Activated CD8-positive, alpha-beta memory T cell treated with anti-CD3 and anti-CD28 coated beads for 36 hours (primary cell): ENCODE measurements at regions not wholly inside any gene's neighbourhood (a gene's known extent, or its start where the extent isn't known, plus 50 kb on each side); places are given as distances from the start of the nearest gene placed in this dataset.

Experiments used
- CTCF ChIA-PET: fragments of 350-600 bp; sonication (Branson Sonifier 250); formaldehyde crosslinking; loops from one replicate; lab custom pipeline; 2021; ENCODE audit warnings: antibody characterized with exemption; lab: Charles Lee
- POLR2A ChIA-PET: fragments of 350-600 bp; sonication (Branson Sonifier 250); formaldehyde crosslinking; loops from one replicate; lab custom pipeline; 2021; ENCODE audit warnings: antibody characterized with exemption; lab: Charles Lee

DNA sequence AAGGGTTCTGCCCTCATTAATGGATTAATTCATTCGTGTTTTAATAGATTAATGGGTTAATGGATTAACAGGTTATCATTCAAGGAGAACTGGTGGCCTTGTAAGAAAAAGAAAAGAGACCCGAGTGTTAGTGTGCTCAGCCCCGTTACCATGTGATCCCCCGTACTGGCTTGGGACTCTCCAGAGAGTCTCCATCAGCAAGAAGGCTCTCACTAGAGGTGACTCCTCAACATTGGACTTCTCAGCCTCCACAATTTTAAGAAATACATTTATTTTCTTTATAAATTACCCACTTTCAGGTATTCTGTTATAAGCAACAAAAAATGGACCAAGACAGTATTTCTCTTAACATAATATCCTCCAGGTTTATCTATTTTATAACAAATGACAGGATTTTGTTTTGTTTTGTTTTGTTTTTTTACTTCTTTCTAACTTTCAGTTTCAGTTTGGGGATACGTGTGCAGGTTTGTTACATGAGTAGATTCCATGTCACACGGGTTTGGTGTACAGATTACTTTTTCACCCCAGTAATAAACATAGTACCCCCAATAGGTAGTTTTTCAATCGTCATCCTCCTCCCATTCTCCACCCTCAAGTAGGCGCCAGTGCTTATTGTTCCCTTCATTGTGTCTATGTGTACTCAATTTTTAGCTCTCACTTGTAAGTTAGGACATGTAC lies 456.1 kb downstream of the DNAH5 start:
- ChIA-PET CTCF (no interaction called here), POLR2A (no interaction called here)

DNA sequence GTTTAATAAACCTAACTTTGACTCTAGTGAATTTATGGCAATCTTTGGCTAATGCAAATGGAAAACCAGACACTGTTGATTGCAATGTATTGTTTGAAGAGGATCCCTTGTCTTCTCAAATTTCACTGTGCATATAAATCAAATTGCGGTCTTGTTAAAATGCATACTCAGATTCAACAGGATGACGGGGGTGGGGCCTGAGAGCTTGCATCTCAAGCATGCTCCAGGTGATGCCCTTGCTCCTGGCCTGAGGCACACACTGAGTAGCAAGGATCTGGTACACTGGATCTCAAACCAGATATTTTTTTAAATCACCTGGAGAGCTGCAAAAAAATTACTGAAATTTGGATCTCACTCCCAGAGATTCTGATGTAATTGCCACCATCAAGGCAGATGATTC lies 463.7 kb downstream of the DNAH5 start:
- ChIA-PET POLR2A (no interaction called here), CTCF (no interaction called here)

DNA sequence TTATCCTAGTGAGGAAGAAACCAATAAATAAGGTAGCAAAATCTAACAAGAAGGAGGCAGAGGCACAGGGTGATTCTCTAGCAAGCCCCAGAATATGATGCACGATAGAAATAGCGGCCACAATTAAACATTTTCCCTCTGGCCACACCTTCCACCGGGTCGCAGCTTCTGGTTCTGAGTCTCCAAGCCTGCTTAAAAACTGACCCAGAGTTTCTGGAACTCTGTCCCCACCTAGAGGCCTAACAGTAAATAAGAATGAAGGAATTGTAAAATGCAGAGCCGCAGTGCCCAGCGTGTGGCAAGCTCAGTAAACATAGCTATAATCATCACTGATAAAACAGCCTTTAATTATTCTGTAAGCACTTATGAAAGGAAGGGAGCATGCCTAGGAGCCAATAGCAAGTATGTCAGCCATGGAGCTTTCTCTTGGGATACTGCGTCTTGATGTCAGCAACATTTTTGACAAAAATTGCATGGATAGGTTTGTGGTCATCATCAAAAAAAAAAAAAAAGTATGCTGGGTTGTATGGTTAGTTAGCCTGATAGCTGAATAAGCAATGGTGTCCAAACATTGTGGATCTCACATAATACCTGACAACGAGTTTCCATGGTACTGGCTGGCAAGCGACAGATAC lies 465.5 kb downstream of the DNAH5 start:
- CTCF ChIA-PET, result interaction anchor here (0.6 to 1.1 kb wide), 2 partner anchors 57 to 241 kb away, joined by 3 to 4 read pairs; no protein-coding TSS in a partner anchor

DNA sequence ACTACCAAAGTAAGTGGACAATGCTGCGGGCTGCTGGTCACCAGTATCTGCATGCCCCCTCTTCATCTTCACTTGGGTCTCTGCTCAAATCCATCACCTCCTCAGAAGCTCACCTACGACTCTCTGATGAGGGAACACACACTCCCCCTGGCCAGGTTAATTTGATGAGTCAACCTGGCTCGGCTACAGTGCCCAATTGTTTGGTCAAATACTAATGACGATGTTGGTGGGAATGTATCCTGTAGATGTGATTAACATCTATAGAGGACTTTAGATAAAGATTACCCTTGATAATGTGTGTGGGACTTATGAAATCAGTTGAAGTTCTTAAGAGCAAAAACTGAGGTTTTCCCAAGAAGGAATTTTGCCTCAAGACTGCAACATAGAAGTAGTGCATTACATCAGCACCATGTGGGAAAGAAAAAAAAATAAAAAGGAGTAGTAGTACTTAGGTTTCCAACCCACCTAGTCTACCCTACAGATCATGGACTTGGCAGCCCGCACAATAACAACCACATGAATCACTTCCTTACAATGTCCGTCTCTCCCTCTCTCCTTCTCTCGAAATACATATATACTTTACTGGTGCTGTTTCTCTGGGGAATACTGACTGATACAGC lies 467.3 kb downstream of the DNAH5 start:
- ChIA-PET POLR2A (no interaction called here), CTCF (no interaction called here)

More for the DNA sequence above, 465.5 kb downstream of the DNAH5 start:
- POLR2A ChIA-PET, result no interaction called here

DNA sequence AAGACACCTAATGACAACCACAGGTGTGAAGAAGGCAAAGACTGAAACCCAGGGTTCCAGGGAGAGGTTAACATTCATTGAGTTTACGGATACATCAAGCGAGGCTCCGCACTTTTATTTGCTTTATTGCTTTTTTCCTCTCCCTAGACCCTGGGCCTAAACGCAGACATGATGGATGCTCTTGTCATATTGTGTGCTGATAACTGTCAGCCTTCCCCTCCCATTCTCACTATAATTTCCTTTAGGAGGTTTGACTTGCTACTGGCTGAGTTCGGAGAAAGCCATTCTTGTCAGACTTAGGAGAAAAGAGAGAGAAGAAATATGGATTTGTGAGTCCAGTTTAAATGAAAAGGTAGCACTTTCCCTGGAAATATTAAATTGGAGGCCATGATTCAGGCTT lies 471.6 kb downstream of the DNAH5 start:
- ChIA-PET CTCF (no interaction called here), POLR2A (no interaction called here)

DNA sequence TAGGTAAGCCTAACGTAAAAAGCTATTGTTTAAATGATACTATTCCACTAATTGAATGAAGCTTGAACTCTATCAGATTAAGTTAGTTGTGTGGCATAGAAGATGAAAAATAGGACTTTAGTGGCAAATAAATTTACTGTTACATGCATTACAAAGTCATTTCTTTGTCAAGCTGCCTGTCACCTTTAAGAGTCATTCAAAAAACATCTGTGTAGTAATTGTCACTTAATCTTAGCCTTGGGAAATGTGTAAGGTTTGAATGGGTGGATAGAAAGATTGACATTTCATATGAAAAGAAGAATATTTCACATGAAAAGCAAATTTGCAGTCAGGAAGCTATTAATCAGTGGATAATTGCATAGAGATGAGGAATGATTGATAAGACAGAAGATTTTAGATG lies 473.5 kb downstream of the DNAH5 start:
- POLR2A ChIA-PET, result no interaction called here

DNA sequence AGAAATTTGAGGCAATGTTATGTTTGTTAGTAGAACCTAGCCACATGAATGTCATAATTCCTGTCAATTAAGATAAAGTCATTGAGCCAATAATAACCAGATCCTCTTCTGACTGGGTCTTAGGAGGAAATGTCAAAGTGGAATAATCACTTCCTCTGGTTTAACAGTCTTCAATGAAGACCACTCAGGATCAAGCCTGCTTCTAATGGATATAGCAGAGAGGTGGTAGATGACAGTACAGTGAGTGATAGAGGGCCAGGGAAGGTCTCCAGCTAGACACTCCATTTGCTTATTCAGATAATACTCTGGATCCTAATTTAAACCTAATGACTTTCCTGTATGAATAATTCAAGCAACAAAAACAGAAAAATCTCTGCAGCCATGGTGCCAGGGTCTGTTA lies 474.2 kb downstream of the DNAH5 start:
- ChIA-PET POLR2A (no interaction called here), CTCF (no interaction called here)

More for the DNA sequence above, 473.5 kb downstream of the DNAH5 start:
- CTCF ChIA-PET, result no interaction called here

DNA sequence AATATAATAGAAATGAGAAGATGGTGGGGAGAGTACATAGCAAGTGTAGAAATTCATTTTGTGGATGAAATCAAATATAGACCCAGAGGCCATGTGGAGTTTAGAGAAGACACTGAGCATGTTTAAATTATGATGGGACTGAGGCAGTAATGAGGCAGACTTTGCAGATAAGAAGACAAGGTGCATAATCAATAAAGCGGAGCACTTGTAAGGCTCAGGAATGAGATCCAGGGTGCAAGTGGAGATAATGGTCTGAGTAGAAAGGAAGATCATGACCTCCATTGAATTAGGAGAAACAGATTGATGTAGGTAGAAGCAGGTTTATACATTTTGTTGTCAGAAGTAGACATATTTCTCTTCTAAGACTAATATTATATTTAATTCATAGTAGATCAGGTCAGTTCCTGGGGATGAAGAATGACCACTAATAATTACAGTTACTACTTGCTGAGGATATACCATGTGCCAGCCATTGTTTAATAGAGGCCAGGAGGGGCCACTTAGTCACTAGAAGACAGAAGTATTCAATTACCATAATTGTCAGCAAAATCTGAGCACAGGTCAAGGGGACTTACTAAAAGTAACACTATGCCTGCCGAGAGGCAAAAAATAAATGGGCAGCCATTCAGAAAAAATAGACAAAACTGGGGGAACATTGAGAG lies 479.8 kb downstream of the DNAH5 start:
- CTCF ChIA-PET, result no interaction called here

DNA sequence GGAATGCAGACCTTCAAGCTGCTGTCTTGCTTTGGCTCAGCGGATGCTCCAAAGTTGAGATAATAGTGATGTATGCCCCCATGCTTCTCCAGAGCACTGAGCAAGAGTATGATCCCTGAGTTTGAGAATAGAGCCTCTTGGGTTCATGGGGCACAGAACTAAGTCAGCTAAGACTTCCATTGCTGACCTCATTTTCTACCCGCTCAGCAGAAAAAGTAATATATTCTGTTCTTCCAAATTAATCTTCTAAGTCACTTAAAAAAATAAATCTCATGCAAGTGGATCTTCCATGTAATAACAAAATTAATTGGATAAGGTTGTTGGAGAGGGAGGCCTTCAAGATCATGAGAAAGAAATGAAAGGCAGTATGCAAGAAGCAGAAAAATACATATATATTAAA lies 483.9 kb downstream of the DNAH5 start:
- ChIA-PET POLR2A (no interaction called here), CTCF (no interaction called here)

More for the DNA sequence above, 479.8 kb downstream of the DNAH5 start:
- POLR2A ChIA-PET, result no interaction called here

DNA sequence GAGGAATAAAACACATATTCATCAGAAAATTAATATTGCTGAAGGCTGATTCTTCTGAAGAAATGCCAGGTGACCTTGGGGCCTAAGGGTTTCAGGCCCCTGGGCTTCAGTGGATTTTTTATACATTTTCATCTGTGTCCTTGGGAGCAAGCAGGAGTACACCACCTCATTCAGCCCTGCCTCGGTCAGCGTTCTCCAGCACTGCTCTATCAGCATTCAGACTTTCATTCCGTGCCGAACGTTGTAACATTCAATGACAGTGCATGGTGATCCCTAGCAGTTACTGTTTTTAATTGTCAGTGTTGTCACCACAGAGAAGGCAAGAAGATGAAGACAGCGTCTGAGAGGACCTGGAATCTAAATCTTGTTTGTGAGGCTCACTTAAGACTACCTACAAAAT lies 490.4 kb downstream of the DNAH5 start:
- CTCF ChIA-PET, result no interaction called here

DNA sequence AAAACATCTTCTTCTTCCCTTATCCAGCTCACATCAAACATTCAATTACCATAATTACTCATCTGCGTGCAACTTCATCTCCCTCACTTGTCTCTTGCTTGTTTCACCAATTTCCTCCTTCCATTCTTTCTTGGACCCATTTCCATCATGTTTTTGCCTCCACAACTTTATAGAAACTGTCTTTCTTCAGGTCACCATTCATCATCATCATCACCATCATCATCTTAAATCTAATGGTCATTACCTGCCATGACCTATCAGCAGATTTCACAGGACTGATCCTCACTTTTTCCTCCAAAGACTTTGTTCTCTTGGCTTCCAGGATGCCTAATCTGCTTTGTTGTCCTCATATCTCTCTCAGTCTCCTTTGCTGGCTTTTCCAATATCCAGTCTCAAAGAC lies 495.6 kb downstream of the DNAH5 start:
- CTCF ChIA-PET, result no interaction called here
- POLR2A ChIA-PET, result no interaction called here

More for the DNA sequence above, 490.4 kb downstream of the DNAH5 start:
- POLR2A ChIA-PET, result no interaction called here

DNA sequence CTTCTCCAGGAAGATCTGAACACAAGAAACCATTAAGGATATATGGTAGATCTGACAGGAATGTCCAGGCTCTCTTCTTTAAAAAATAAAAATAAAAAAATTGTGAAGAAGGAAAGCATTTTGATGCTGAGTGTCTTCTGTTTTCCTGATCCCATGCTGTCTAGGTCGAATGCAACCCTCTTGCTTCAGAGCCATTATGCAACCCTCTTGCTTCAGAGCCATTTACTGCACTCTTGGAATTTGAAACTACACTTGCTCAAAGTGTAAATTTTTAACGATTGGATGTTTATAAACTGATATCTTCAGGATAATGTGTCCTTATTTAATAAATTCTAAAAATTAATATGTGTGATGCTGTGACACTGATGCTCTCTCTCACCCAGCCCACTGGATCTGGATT lies 505.1 kb downstream of the DNAH5 start:
- ChIA-PET CTCF (no interaction called here), POLR2A (no interaction called here)

DNA sequence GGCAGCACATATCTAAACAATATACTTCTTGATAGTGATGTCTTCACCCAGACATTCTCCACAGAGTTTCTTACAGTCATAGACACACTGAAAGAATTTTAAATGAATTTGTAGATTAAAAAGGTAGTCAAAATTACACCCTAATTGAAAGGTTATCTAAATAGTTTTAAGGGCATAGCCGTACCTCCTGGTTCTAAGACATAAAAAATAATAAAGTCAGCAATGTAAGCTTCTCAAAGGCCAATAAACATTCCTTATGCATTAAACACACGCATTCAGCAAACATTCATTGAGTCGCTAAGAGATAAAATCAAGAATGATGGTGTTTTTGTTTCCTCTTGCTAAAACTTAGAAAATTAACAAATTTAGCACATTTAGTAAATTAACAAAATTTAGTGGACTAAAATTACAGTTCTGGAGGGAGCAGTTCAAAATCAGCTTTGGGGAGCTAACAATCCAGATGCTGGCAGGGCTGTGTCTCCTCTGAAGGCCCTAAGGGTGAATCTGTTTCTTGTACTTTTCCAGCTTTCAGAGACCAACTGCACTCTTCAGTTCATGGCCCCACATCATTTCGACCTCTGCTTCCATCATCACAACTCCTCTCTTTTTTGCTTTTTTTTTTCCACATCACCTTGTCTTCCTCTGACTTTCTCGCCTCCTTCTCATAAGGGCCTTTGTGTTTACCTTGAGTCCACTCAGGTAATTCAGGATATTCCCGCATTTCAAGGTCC lies 516.5 kb downstream of the DNAH5 start:
- ChIA-PET CTCF (no interaction called here), POLR2A (no interaction called here)

DNA sequence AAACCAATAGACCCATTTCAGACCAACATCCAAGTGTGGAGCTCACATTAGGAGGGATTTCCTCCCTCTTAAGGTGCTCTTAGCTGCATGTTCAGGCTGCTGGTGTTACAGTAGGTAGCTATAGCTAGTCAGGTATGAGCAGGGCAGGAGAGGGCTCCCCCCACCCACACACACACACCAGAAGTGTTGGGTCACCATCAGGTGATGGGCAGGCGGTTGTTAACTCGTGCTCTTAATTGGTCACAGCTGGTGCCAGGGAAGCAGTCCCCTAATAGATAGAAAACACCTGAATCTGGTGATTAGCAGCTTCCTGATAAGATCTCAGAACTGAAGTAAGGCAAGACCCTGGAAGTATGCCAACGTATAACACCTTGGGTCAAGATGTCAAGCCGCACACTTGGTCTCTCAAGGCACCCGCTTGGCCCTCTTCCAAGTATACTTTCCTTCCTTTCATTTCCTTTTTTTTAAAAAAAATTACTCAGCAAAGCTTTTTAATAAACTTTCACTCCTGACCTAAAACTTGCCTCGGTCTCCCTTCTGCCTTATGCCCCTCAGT lies 532.4 kb downstream of the DNAH5 start:
- ChIA-PET POLR2A (no interaction called here), CTCF (no interaction called here)

DNA sequence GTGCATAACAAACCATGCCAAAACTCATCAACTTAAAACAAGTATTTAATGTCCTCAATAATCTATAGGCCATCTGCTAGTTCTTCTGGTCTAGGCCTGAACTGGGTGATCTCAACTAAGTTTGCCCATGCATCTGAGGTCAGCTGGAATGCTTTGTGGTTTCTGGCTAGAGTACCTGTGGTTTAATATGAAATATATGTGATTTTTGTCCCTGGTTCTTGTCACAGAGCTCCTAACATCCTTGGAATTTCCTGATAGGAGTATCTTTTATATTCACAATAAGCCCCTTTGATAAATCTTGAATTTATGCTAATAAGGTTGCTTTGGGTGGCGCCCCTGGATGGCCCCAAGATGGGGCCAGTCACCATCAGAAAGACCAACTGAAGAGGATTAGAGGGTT lies 535.9 kb downstream of the DNAH5 start:
- ChIA-PET CTCF (no interaction called here), POLR2A (no interaction called here)

DNA sequence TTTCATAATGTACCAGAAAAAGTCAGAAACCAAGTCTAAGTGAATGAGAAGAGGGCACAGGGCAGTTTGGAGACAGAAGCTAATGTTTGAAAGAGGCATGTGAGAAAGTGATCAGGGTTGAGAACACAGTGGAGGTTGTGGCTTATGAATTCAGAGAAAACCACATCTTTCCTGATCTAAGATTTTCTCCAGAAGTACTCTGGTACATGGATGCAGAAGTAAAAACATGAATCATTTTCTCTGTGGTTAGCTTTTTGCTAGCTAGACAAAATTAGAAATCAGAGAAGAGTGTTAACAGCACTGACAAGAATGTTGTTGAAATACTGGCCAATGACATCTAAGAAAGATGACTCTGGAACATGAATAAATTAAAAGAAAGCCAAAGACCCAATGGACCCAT lies 541.1 kb downstream of the DNAH5 start:
- CTCF ChIA-PET, result no interaction called here

DNA sequence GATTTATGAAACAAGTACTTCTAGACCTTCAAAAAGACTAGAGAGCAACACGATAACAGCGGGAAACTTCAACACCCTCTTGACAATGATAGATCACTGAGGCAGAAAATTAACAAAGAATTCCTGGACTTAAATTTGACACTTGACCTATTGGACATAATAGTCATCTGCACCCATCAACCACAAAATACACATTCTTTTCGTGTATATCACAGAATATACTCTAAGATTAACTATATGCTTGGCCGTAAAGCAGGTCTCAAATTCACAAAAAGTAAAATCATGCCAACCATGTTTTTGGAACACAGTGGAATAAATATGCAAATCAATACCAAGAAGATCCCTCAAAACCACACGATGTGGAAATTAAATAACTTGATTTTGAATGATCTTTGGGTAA lies 559.4 kb downstream of the DNAH5 start:
- POLR2A ChIA-PET, result no interaction called here
- CTCF ChIA-PET, result no interaction called here

More for the DNA sequence above, 541.1 kb downstream of the DNAH5 start:
- POLR2A ChIA-PET, result no interaction called here

DNA sequence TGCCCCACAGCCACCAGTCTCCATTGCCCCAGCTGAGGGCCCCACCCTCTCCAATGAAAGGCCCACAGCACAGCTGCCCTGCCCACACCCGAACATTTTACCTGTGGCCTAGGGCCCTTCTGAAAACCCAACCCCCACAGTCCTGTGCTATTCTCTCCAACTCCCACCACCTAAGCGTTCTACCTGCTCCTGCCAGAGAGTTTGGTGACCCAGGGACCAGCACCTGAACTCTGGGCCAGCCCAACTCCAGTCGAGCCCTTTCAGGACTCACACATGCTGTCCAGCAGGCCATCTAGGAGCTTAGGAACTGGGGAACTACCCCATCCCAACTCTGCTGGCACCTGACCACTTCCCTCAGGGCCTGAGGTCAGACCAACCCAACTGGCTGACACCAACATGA lies 562.3 kb downstream of the DNAH5 start:
- ChIA-PET POLR2A (no interaction called here), CTCF (no interaction called here)

DNA sequence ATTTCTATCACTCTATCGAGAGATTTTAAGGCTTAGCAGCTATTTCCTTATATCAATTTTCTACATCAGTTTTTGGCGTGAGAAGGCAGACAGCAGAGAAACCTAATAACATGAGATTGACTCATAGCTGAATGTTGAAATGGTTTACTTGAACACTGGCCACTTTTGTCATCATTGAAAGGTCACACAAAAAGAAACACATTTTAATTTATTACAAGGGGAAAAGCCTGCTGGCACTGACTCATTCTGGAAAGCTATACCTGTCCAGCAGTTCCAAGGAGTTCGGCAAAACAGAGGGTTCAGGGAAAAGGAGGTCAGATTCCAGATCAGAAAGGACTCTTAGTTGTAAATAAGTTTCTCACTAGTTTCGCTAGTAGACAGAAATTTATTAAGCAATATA lies 566.4 kb downstream of the DNAH5 start:
- CTCF ChIA-PET, result no interaction called here

DNA sequence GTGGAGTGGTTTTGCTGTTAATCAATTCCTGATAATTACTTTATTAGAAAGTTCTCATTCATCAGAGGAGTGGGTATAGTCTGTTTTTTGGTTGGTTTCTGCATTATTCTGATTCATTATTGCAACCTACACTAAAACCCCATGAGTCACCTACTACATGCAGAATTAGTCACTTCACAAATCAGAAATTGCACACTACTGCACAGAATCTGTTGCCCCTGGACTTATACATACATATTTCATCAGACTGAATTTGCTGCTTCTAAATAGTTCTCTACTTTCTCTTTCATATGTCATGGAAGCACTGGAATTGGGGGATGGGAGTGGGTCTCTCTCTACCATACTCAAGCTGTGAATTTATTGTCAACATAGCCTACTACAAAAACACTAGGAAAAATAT lies 585.1 kb downstream of the DNAH5 start:
- CTCF ChIA-PET, result no interaction called here
- POLR2A ChIA-PET, result no interaction called here

More for the DNA sequence above, 566.4 kb downstream of the DNAH5 start:
- POLR2A ChIA-PET, result no interaction called here
